Loucy (cell line): ENCODE measurements at regions not wholly inside any gene's neighbourhood (a gene's known extent, or its start where the extent isn't known, plus 50 kb on each side); places are given as distances from the start of the nearest gene placed in this dataset.

Experiments
- H2AFZ ChIP-seq: fragments of 200-600 bp; sonication (generic); 2 replicates; pipeline ENCODE4 v1.6.0; 2016; ENCODE audit warnings: antibody characterized with exemption, mild to moderate bottlenecking, low read length, moderate library complexity
- H3F3A ChIP-seq: fragments of 200-600 bp; 2 replicates; pipeline ENCODE4 v1.6.0; 2016; ENCODE audit warnings: antibody characterized with exemption, low read depth, mild to moderate bottlenecking
- H3K27me3 ChIP-seq: fragments of 200-600 bp; sonication (generic); 2 replicates; pipeline ENCODE4 v1.6.1; 2014; ENCODE audit warnings: low read length, mild to moderate bottlenecking; ENCODE audit not compliant: insufficient read depth, poor library complexity, severe bottlenecking
- H3K36me3 ChIP-seq: fragments of 200-600 bp; sonication (generic); 2 replicates; pipeline ENCODE4 v1.6.1; 2016; ENCODE audit warnings: low read length; ENCODE audit not compliant: insufficient read depth
- H3K4me1 ChIP-seq: fragments of 200-600 bp; sonication (generic); 2 replicates; pipeline ENCODE4 v1.5.1; 2014; ENCODE audit warnings: low read length, mild to moderate bottlenecking; ENCODE audit not compliant: insufficient read depth, poor library complexity, severe bottlenecking
- H3K4me2 ChIP-seq: fragments of 200-600 bp; sonication (generic); 2 replicates; pipeline ENCODE4 v1.6.0; 2014; ENCODE audit warnings: antibody characterized with exemption, low read length, low read depth, mild to moderate bottlenecking; ENCODE audit not compliant: poor library complexity, severe bottlenecking
- H3K4me3 ChIP-seq: fragments of 200-600 bp; sonication (generic); 2 replicates; pipeline ENCODE4 v1.5.1; 2014; ENCODE audit warnings: low read length, mild to moderate bottlenecking, mixed read lengths; ENCODE audit not compliant: poor library complexity, severe bottlenecking
- H3K79me2 ChIP-seq: fragments of 200-600 bp; sonication (generic); 2 replicates; pipeline ENCODE4 v1.6.1; 2014; ENCODE audit warnings: low read length; ENCODE audit not compliant: insufficient read depth
- H3K9ac ChIP-seq: fragments of 200-600 bp; sonication (generic); 2 replicates; pipeline ENCODE4 v1.6.0; 2014; ENCODE audit warnings: mild to moderate bottlenecking, low read depth, low read length, moderate library complexity; ENCODE audit not compliant: poor library complexity, severe bottlenecking
- H3K9me2 ChIP-seq: fragments of 200-600 bp; sonication (generic); replicated peaks from 2 replicates; pipeline ENCODE4 v1.6.1; 2016; ENCODE audit warnings: low read depth, low read length, mixed read lengths
- H3K9me3 ChIP-seq: fragments of 200-600 bp; sonication (generic); 2 replicates; pipeline ENCODE4 v1.6.1; 2014; ENCODE audit warnings: mild to moderate bottlenecking, antibody characterized with exemption, low read length, low read depth; ENCODE audit not compliant: insufficient read depth
- H4K20me1 ChIP-seq: fragments of 200-600 bp; sonication (generic); 2 replicates; pipeline ENCODE4 v1.6.0; 2014; ENCODE audit warnings: antibody characterized with exemption, low read length, mild to moderate bottlenecking; ENCODE audit not compliant: insufficient read depth, poor library complexity, severe bottlenecking
- CTCF ChIP-seq: fragments of 200-600 bp; sonication (generic); conservative IDR thresholded peaks from 2 replicates; pipeline ENCODE4 v1.5.1; 2014; ENCODE audit warnings: mild to moderate bottlenecking, antibody characterized with exemption, low read length
- EZH2phosphoT487 ChIP-seq: fragments of 200-600 bp; IDR thresholded peaks from 2 replicates; pipeline ENCODE4 v1.6.1; 2018; ENCODE audit warnings: antibody characterized with exemption, mild to moderate bottlenecking, moderate library complexity, borderline replicate concordance

DNA sequence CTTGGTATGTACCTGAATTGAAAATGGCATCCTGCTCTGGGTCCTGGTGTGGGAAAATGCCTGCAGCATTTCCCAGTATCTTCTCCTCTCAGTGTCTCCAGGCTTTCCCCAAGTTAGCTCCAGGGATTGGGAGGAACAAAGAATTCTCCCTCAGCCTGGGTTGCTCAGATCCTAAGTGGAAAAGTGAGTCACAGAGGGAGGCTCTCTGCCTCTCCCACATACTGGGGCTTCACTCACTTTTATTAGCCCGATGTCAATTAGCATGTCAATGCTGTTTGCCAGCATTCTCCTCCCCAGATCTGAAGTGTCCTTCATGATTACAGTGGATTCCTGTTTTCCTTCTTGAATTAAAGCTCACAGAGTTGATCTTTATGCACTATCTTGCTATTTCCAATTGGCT, 655.0 kb downstream of the EPHA3 start:
- Histone ChIP-seq H3K4me2 (no peak overlapping the region), H3K4me3 (no peak overlapping the region), H3K27me3 (no peaks in the 10 kb centered on the region), H3K4me1 (no peaks in the 10 kb centered on the region), H3F3A (no peaks in the 10 kb centered on the region), H3K9me2 (no peaks in the 10 kb centered on the region), H3K9ac (no peak overlapping the region), H4K20me1 (no peaks in the 10 kb centered on the region), H3K9me3 (0 out of 2 replicates have a peak, but pooled peaks cover 2% of the 10 kb centered on the region), H3K36me3 (no peaks in the 10 kb centered on the region), H2AFZ (no peak overlapping the region), H3K79me2 (no peaks in the 10 kb centered on the region)
- no peak for TF ChIP-seq CTCF
- TF ChIP-seq EZH2phosphoT487, result no peak

DNA sequence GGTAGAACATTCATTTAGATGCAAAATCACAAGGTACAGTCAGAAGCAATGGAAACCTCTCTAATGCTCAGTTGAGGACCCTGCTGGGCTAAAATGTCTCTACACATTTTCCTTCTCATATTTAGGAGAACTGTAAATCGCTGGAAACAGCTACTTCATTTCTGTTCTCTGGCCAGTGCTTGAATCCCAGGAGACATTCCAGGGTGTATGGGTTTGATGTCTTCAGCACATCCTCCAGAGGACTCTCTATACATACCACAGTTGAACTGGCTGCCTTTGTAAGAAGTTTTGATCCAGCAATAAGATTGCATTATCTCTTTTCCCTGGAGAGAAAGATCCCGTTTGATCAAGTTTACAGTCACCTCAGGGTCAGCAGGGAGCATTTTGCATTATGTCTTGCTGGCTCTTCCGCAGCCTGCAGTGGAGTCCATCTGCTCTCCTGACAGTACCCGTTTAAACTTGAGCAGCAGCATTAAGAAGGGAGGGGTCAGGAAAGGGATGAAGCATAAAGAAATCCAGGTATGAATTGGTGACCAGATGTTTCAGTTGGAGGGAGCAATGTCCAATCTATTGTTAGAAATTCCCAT, 676.0 kb downstream of the EPHA3 start:
- H3K9ac ChIP-seq, result no peak overlapping the region
- H3K4me2 ChIP-seq, result no peak overlapping the region
- no peak overlapping the region for H2AFZ ChIP-seq
- no peaks in the 10 kb centered on the region for H3K4me1 ChIP-seq
- H3K9me2 ChIP-seq, result 0 out of 2 replicates have a peak, but pooled peaks cover 5% of the 10 kb centered on the region
- no peaks in the 10 kb centered on the region for H3K27me3 ChIP-seq
- H3K9me3 ChIP-seq, result no peaks in the 10 kb centered on the region
- H3K79me2 ChIP-seq, result no peaks in the 10 kb centered on the region
- no peak overlapping the region for H3K4me3 ChIP-seq
- H3F3A ChIP-seq, result no peaks in the 10 kb centered on the region
- TF ChIP-seq EZH2phosphoT487 (no peak), CTCF (no peak)
- no peaks in the 10 kb centered on the region for H3K36me3 ChIP-seq
- no peaks in the 10 kb centered on the region for H4K20me1 ChIP-seq

DNA sequence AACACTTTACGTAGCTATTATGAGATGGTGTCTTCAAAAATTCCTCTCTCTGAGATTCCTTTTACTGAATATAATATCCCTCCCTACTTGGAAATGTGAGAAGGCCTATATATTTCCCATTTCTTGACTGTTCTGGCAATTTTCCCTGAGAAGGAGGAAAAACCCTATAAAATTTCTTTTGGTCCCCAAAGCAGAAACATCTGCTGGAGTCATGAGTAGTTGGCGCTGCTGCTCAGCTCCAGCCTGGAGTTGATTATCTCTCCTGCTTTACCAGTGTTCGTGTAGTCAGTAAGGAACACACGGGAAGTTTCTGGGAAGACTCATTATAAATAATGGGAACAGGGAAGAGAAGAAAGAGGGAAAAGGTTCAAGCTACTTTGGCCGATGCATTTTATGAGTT, 680.1 kb downstream of the EPHA3 start:
- Histone ChIP-seq H4K20me1 (no peaks in the 10 kb centered on the region), H3K4me1 (no peaks in the 10 kb centered on the region), H3K79me2 (no peaks in the 10 kb centered on the region), H3K9me2 (no peaks in the 10 kb centered on the region), H2AFZ (no peak overlapping the region), H3K4me3 (no peak overlapping the region), H3K36me3 (no peaks in the 10 kb centered on the region), H3K9ac (no peak overlapping the region), H3K4me2 (no peak overlapping the region), H3K9me3 (no peaks in the 10 kb centered on the region), H3F3A (no peaks in the 10 kb centered on the region), H3K27me3 (no peaks in the 10 kb centered on the region)
- TF ChIP-seq EZH2phosphoT487 (no peak), CTCF (no peak)
